GM18868 (cell line): ENCODE measurements at regions not wholly inside any gene's neighbourhood (a gene's known extent, or its start where the extent isn't known, plus 50 kb on each side); places are given as distances from the start of the nearest gene placed in this dataset.

Experiments
- ATAC-seq: cut with Tn5 transposase; IDR thresholded peaks from one replicate; pipeline ENCODE4 v1.9.1; 2021; ENCODE audit warnings: mild to moderate bottlenecking, moderate library complexity; ENCODE audit not compliant: unreplicated experiment

DNA sequence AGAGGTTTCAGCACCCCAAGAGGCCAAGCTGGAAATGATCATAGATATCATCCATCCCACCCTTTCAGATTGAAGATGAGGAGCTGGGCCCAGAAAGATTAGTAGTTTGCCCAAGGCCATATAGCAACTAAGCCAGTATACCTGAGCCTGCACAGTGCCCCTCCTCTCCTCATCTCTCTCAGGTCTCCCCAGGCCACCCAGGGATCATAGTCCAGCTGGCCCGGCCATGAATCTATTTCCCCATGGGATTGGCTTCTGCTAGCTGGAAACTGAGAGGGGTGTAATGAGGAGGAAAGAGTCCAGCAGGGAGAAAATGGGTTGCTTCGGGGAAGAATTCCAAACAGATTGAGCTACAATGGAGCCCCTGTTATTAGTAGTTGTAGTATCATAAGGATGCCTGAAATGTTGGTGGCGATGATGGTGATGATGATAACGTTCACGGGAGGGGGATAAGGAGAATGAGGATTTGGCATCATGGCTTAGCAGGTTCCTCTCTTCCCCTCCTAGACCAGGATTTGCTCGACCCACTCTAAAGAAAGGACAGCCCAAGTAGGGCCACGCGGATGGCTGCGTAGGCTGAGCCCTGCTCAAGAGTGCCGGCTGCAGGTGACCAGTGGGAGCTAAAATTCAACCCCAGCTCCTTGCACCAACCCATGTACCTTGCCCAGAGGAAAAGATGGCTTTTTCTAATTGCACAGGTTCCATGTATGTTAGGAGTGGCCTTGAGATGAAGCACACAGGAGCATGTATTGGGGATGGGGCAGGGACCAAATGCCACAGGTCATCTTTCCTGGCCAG lies 117.8 kb upstream of the PJA1 start:
- no peak for ATAC-seq

DNA sequence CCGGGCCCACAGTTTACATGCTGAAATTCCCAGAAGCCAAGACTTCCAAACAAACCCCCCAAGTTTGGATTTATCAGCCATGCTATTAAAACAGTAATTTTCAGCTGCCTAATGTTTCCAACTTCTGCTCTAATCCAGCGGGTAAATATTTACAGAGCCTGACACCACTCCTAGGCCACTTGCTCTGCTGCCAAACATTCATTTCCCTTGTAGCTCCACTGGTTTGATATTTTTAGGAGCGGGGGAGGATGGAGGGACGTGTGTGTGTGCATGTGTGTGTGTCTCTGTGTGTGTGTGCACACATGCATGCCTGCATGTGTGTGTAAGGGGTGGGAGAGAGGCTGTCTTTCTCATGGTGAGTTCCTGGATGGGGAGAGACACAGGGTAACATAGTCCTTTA lies 115.7 kb upstream of the PJA1 start:
- no peak for ATAC-seq

DNA sequence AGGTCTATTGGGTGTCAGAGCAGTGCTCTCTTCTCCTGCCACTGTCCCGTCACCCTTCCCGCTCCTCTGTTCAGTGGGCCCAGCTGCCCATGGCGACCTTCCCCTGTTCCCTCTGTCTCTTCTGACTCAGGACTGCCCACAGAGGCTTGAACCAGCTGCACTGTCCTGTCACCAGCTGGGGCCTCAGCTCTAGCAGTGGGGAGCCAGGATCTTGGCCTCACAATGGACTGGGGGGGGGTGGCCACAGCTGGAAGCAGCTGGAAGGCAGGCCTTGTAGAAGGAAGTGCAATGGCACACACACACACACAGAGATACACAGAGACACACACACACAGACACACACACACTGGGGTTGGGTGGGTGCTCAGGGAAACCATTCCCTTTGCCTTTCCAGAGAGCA lies 114.0 kb upstream of the PJA1 start:
- no peak for ATAC-seq

GRCh38 chrX:69278031-69278687 lies 112.9 kb upstream of the PJA1 start:
- no peak for ATAC-seq

GRCh38 chrX:69277369-69277990 lies 112.2 kb upstream of the PJA1 start:
- no peak for ATAC-seq

GRCh38 chrX:69268611-69269010 lies 103.4 kb upstream of the PJA1 start:
- ATAC-seq = no peak

- ATAC-seq = no peak
These were observed 98.9 kb upstream of the PJA1 start for GRCh38 chrX:69264158-69264581.

DNA sequence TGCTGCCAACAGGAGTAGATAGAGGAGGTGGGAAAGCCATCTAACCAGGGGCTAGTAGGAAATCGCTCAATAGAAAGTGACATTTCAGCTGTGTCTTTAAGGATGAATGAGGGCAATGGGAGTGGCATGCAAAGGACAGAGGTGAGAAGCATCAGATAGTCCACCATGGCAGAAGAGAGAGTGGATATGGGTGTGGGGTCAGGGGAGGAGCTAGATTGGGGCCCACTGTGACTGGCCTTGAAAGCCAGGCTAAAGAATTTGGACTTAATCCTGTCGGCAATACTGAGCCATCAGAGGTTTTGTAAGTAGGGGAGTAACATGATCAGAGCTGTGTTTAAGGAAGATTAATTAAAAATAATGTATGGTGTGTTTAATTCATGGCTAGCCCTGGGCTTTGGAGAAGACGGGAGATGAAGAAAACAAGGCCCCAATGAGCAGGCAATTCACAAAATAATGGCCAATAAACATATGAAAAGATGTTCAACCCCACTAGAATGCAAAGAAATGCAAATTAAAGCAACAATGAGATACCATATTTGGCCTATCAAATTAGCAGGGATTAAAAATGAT lies 98.1 kb upstream of the PJA1 start:
- ATAC-seq = no peak

DNA sequence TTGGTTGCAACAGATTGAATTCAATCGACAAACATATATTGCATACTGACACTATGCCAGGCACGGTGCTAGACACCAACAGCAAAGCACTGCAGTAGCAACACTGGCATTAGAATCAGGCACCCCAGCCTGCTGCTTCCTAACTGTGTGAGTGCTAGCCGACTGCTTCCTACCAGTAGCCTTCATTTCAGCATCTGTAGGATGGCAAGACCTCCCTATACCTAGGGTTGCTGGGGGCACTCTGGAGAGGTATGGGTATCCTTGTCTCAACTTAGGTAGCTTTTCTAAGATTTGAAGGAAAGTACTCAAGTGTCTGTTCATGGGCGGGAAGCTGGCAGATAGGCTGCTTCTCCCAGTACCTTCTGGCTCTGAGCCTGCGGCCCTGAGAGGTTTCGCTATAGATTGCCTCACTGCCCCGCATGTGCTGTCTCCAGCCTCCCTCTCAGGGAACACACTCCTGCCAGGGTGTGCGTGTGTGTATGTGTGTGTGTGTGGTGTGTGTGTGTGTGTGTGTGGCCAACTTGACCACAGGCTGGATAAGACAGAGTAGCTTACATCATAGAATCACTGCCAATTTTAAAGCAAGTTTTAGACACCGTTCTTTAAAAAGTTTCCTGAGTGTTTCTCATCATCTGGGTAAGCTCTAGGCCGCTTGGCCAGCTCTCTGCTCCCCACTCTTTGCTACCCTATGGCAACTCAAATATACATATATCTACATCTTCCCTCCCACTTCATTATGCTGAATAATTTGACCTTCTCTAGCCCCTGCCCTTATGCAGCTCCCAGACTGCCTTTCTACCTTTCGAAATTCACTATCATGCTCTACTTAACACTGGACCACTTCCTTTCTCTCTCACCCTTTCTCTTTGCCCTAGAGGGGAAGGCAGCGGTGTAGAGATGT lies 97.0 kb upstream of the PJA1 start:
- no peak for ATAC-seq

DNA sequence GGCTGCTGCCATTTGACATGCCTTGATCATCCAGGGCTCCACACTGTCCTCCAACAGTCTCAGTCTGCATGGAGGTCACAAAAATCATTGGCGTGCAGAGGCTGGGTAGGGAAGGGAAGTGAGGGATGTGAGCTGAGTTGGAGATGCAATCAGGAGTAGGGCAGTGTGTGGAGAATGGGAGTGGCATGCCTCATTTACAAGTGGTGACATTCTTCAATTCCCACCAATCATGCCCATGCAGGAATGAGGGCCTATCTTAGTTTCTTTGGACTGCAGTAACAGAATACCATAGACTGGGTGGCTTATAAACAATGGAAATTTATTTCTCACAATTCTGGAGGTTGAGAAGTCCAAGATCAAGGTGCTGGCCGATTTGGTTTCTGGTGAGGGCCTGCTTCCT lies 94.9 kb upstream of the PJA1 start:
- ATAC-seq = no peak

DNA sequence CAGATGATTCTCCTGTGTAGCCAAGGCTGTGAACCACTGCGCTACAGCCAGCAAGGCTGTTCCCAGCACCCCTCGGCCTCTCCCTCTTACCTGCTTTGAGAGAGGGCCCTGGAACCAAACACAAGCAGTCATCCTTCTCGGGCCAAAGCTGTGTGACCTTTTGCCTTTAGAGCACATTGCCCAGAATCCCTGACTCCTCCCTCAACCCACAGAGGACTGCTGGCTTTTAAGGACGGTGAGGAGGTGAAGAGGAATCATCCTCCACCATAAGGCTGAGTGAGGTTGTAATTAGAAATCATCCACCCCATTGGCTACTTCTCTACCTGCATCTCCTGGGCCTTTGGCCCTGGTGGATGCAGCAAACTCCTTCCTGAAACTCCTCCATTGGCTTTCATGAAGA lies 93.6 kb upstream of the PJA1 start:
- no peak for ATAC-seq

DNA sequence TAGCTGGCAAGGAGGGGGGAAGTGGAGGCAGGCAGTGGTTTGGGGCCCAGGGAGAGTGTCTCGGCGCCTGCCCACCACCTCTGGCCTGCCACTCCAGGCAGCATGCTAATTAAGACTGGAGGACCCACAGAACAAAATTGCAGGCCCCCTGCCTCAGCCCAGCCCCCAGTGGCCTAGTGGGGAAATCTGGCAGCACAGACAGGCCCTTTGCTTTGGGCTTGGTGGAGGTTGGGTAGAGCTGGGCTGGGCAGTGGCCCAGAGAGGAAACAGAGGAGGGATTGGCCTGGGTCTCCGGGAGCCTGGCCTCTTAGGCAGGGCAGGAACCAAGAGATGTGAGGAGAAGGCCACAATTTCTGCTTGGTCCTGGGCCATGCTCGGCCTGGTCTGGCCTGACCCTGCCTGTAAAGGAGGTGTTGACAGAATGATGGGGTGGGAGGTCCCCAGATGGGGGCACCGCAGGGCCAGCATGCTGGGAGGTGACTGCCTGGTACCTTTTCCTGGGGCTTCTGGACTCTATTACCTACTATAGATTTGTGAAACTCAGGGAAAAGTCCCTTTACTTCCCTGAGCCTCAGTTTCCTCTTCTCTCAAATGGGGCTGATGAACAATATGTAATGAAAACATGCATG lies 92.4 kb upstream of the PJA1 start:
- ATAC-seq = no peak

GRCh38 chrX:69256291-69256565 lies 91.0 kb upstream of the PJA1 start:
- no peak for ATAC-seq

DNA sequence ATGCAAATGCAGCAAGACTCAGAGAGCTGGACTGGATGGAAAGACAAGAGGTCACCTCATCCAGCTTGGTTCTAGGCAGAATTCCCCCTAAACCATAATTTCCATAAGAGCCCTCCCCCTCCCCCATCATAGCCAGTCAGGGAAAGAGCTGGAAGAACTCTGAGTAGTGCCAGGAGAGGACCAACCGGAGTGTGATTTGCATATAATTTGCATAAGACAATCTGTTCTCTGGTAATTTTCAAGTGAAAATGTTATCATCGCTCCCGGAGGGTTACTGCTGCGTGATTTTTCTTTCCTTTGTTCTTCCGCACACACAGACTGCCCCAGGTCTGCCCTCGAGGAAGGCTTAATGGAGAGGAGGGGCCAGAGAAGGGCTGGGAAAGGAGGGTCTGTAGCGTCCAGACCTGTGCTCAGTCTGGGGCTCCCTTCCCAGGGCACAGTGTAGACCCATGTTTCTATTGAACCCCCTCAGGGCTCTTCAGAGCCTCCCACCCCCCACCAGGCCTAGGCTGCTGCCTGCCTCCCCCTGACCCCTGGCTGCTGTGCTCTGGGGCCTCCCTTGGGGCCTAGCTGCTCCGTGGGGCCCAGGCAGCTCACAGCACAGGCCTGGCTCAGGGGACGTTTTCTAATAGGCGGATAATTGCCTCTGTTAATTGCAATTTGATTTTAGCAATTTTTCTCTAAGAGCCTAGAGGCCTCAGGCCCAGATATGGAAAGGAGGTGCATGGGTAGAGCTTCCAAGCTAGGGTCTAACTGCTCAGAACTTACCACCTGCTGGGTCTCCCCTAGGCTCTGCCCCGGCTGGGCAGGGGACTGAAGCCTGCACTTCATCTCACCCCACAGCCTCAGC lies 90.4 kb upstream of the PJA1 start:
- ATAC-seq = no peak

DNA sequence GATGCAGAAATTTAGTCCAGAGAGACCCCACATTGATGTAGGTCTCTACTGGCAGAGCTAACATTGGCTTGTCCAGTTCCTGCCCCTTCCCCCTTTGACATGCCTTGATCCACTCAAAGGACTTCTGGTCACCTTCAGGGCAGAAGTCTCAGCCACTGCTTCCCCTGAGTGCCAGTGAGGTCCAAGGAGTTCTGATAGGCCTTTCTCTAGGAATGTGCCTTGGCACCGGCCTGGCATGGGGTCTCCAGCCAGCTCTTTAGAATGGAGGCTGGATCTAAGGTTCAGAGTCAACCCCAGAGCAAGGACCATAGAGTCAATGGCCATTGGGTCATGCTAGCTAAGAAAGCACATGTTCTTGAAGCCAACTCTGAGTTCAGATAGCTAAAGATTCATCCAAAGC lies 88.6 kb upstream of the PJA1 start:
- ATAC-seq = no peak

GRCh38 chrX:69243276-69243675 lies 78.0 kb upstream of the PJA1 start:
- no peak for ATAC-seq

DNA sequence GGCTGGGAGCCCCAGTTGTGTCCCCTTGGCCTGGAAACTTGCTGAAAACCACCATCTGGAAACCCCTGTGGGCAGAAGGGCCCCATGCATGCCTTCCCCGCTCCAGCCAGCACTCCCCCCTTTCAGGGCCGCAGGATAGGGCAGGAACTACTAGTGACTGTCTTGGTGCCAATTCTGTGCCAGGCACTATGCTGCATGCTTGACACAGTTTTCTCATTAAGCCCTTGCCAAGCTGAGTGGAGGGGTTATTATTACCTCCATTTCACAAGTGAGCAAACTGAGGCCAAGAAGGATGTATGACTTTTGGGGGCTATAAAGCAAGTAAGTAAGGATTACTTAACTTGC lies 73.6 kb upstream of the PJA1 start:
- no peak for ATAC-seq

DNA sequence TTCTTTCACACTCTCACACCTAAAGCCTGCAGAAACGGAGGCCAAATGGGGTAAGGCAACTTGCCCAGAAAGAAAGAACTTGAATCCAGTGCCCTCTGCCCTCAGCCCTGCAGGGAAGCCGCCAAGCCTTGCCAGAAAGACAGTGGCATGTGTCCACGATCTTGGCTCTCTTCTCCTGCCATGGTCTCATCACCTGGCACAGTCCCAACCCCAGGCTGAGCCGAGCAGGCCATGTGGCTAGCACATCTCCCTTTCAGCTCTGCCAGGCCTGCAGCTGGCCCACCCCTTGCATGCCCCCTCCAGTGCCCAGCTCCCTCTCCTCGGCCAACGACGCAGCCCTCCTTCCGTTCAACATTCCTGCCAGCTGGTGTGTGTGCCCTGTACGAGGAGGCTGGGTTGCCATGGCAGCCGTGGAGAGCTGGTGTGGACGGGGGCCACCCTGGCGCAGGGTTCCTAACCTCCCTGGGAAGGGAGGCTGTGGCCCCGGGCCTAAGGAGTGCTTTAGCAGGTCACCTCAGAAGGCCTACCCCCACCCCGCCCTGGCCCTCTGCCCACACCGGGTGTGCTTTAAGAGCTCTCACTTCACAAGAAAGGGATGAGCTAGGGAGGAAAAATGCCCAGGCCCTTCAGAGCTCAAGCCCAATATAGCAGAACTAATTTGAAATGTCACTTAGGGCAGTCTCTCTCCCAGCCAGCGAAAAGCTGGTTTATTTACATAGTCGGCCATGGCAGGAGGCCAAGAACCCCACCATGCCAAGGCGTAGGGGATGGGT lies 73.0 kb upstream of the PJA1 start:
- ATAC-seq = no peak

- no peak for ATAC-seq
These were observed 72.0 kb upstream of the PJA1 start for GRCh38 chrX:69237236-69237635.
